Neural cell (in vitro differentiated cells): ENCODE measurements at regions not wholly inside any gene's neighbourhood (a gene's known extent, or its start where the extent isn't known, plus 50 kb on each side); places are given as distances from the start of the nearest gene placed in this dataset.

Source experiments
- H2AFZ ChIP-seq: fragments of 200-600, 300-800 bp; sonication (generic), shearing (Covaris generic); 2 replicates; pipeline ENCODE4 v1.6.0; 2014; ENCODE audit warnings: low read depth, mild to moderate bottlenecking, antibody characterized with exemption, low read length, moderate library complexity
- H3F3A ChIP-seq: fragments of 200-600 bp; shearing (Covaris generic); 2 replicates; pipeline ENCODE4 v1.6.1; 2016; ENCODE audit warnings: mild to moderate bottlenecking, moderate library complexity, mixed read lengths, antibody characterized with exemption, low read length; ENCODE audit not compliant: insufficient read depth, poor library complexity, severe bottlenecking
- H3K27ac ChIP-seq: fragments of 200-600, 300-800 bp; sonication (generic), shearing (Covaris generic); 2 replicates; pipeline ENCODE4 v1.5.1; 2014; ENCODE audit warnings: mild to moderate bottlenecking, low read length, moderate library complexity
- H3K27me3 ChIP-seq: fragments of 300-800, 200-600 bp; sonication (generic), shearing (Covaris generic); 2 replicates; pipeline ENCODE4 v1.6.0; 2014; ENCODE audit warnings: mild to moderate bottlenecking, low read depth, low read length, moderate library complexity; ENCODE audit not compliant: insufficient read depth
- H3K36me3 ChIP-seq: fragments of 300-800, 200-600 bp; sonication (generic), shearing (Covaris generic); 2 replicates; pipeline ENCODE4 v1.5.1; 2014; ENCODE audit warnings: mild to moderate bottlenecking, antibody characterized with exemption, low read length, moderate library complexity; ENCODE audit not compliant: insufficient read depth
- H3K4me2 ChIP-seq: fragments of 300-800, 200-600 bp; sonication (generic), shearing (Covaris generic); 2 replicates; pipeline ENCODE4 v1.6.0; 2014; ENCODE audit warnings: mild to moderate bottlenecking, low read length
- H3K4me3 ChIP-seq: fragments of 300-800, 200-600 bp; sonication (generic), shearing (Covaris generic); 2 replicates; pipeline ENCODE4 v1.5.1; 2014; ENCODE audit warnings: mild to moderate bottlenecking, low read length, moderate library complexity
- H3K79me2 ChIP-seq: fragments of 200-600 bp; shearing (Covaris generic); replicated peaks from 2 replicates; pipeline ENCODE4 v1.6.0; 2014; ENCODE audit warnings: mild to moderate bottlenecking, low read length, moderate library complexity; ENCODE audit not compliant: insufficient read depth
- H3K9ac ChIP-seq: fragments of 300-800, 200-600 bp; sonication (generic), shearing (Covaris generic); 2 replicates; pipeline ENCODE4 v1.6.1; 2016; ENCODE audit warnings: mild to moderate bottlenecking, low read length, mixed read lengths
- H3K9me2 ChIP-seq: fragments of 200-600 bp; shearing (Covaris generic); 2 replicates; pipeline ENCODE4 v1.6.1; 2016; ENCODE audit warnings: mild to moderate bottlenecking, low read length, mixed read lengths; ENCODE audit not compliant: insufficient read depth
- H3K9me3 ChIP-seq: fragments of 200-600, 300-800 bp; sonication (generic), shearing (Covaris generic); 2 replicates; pipeline ENCODE4 v1.6.1; 2016; ENCODE audit warnings: mild to moderate bottlenecking, mixed run types, low read length, moderate library complexity, mixed read lengths
- H4K20me1 ChIP-seq: fragments of 200-600 bp; shearing (Covaris generic); 2 replicates; pipeline ENCODE4 v1.6.1; 2016; ENCODE audit warnings: mild to moderate bottlenecking, mixed run types; ENCODE audit not compliant: insufficient read depth
- CTCF ChIP-seq: fragments of 450-650 bp; IDR thresholded peaks from 2 replicates; pipeline ENCODE4 v1.5.1; 2014; ENCODE audit warnings: antibody characterized with exemption, mild to moderate bottlenecking, moderate library complexity; ENCODE audit not compliant: poor library complexity, severe bottlenecking
- EP300 ChIP-seq: fragments of 450-650 bp; conservative IDR thresholded peaks from 2 replicates; pipeline ENCODE4 v1.6.1; 2014; ENCODE audit warnings: antibody characterized with exemption, mild to moderate bottlenecking, moderate library complexity; ENCODE audit not compliant: poor library complexity, severe bottlenecking
- EZH2 ChIP-seq: fragments of 200-600, 300-800 bp; shearing (Covaris generic), sonication (generic); IDR thresholded peaks from 2 replicates; pipeline ENCODE4 v1.6.1; 2014; ENCODE audit warnings: antibody characterized with exemption, low read length, borderline replicate concordance, mild to moderate bottlenecking; ENCODE audit not compliant: insufficient read depth, poor library complexity, severe bottlenecking
- MXI1 ChIP-seq: fragments of 450-650 bp; conservative IDR thresholded peaks from 2 replicates; pipeline ENCODE4 v1.6.1; 2014; ENCODE audit warnings: antibody characterized with exemption, mild to moderate bottlenecking; ENCODE audit not compliant: poor library complexity, severe bottlenecking
- POLR2AphosphoS5 ChIP-seq: IDR thresholded peaks from 2 replicates; pipeline ENCODE4 v1.6.1; 2012
- RAD21 ChIP-seq: fragments of 450-650 bp; conservative IDR thresholded peaks from 2 replicates; pipeline ENCODE4 v1.6.1; 2014; ENCODE audit warnings: antibody characterized with exemption, mild to moderate bottlenecking, moderate library complexity
- SMC3 ChIP-seq: fragments of 450-650 bp; conservative IDR thresholded peaks from 2 replicates; pipeline ENCODE4 v1.6.1; 2014; ENCODE audit warnings: antibody characterized with exemption, mild to moderate bottlenecking, moderate library complexity; ENCODE audit not compliant: poor library complexity
- TAF1 ChIP-seq: IDR thresholded peaks from 2 replicates; pipeline ENCODE4 v1.6.1; 2012; ENCODE audit warnings: low read depth
- TF ChIP-seq, protein P1 (sequence below): IDR thresholded peaks from 2 replicates; pipeline ENCODE4 v1.6.1; 2012; ENCODE audit warnings: borderline replicate concordance

GRCh38 chr9:88798476-88798875 is 192.8 kb upstream of the S1PR3 start:
- H3K9me2 ChIP-seq = no peaks in the 10 kb centered on the region
- no peak overlapping the region for H3K27ac ChIP-seq
- H3F3A ChIP-seq = no peaks in the 10 kb centered on the region
- no peaks in the 10 kb centered on the region for H3K79me2 ChIP-seq
- H3K4me3 ChIP-seq = no peak overlapping the region
- H3K36me3 ChIP-seq = no peaks in the 10 kb centered on the region
- no peak overlapping the region for H2AFZ ChIP-seq
- no peaks in the 10 kb centered on the region for H4K20me1 ChIP-seq
- no peak overlapping the region for H3K9ac ChIP-seq
- H3K27me3 ChIP-seq = no peaks in the 10 kb centered on the region
- H3K4me2 ChIP-seq = no peak overlapping the region
- TF ChIP-seq, protein P1, sequence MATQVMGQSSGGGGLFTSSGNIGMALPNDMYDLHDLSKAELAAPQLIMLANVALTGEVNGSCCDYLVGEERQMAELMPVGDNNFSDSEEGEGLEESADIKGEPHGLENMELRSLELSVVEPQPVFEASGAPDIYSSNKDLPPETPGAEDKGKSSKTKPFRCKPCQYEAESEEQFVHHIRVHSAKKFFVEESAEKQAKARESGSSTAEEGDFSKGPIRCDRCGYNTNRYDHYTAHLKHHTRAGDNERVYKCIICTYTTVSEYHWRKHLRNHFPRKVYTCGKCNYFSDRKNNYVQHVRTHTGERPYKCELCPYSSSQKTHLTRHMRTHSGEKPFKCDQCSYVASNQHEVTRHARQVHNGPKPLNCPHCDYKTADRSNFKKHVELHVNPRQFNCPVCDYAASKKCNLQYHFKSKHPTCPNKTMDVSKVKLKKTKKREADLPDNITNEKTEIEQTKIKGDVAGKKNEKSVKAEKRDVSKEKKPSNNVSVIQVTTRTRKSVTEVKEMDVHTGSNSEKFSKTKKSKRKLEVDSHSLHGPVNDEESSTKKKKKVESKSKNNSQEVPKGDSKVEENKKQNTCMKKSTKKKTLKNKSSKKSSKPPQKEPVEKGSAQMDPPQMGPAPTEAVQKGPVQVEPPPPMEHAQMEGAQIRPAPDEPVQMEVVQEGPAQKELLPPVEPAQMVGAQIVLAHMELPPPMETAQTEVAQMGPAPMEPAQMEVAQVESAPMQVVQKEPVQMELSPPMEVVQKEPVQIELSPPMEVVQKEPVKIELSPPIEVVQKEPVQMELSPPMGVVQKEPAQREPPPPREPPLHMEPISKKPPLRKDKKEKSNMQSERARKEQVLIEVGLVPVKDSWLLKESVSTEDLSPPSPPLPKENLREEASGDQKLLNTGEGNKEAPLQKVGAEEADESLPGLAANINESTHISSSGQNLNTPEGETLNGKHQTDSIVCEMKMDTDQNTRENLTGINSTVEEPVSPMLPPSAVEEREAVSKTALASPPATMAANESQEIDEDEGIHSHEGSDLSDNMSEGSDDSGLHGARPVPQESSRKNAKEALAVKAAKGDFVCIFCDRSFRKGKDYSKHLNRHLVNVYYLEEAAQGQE = no peak
- TF ChIP-seq POLR2AphosphoS5 (no peak), CTCF (no peak), MXI1 (no peak), EP300 (no peak)
- no peaks in the 10 kb centered on the region for H3K9me3 ChIP-seq

DNA sequence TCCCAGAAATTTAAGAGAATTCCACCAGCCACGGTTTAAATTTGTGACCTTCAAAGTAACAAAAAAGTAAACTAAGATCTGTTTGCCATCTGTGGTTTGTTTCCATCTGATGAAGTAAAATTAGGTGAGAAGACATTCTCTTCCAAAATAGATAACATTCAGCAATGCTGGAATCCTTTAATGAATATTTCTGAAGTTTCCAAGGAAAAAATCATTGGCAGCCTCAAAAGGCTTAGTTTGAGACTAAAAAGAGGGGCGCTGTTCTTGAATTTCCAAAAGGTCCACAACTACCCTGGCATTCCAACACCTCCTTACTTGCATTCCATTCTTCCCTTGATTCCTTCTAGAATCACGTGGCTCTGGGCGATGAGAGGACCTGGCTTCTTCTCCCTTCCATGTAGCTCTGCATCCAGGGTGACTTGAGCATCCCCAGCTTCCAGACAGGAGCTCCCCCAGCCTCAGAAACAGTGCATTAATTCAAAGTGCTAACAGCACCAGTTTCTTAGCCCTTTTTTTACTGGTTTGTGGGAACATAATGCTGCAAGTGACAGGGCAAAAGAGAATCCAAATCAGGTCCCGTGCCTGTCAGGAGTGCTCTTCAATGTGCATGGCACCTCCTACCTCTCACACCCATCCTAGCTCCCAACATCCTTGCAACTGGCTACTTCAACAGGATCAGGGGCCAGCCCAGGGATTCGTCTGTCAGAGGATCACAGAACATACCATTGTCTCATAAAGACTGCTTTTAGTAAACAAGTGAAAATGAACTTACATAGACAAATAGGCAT is 191.5 kb upstream of the S1PR3 start:
- Histone ChIP-seq H3F3A (no peaks in the 10 kb centered on the region), H3K79me2 (no peaks in the 10 kb centered on the region), H3K4me2 (no peak overlapping the region), H3K27me3 (no peaks in the 10 kb centered on the region), H2AFZ (no peak overlapping the region), H3K36me3 (no peaks in the 10 kb centered on the region), H3K9ac (no peak overlapping the region), H4K20me1 (no peaks in the 10 kb centered on the region), H3K9me2 (no peaks in the 10 kb centered on the region), H3K27ac (no peak overlapping the region), H3K9me3 (no peaks in the 10 kb centered on the region), H3K4me3 (no peak overlapping the region)
- TF ChIP-seq EP300 = no peak
- no peak for TF ChIP-seq TAF1
- TF ChIP-seq CTCF = no peak
- TF ChIP-seq SMC3 = no peak
- TF ChIP-seq EZH2 = no peak
- TF ChIP-seq MXI1 = no peak
- TF ChIP-seq POLR2AphosphoS5 = no peak
- TF ChIP-seq RAD21 = no peak
